GM21717 (cell line): ENCODE measurements at regions not wholly inside any gene's neighbourhood (a gene's known extent, or its start where the extent isn't known, plus 50 kb on each side); places are given as distances from the start of the nearest gene placed in this dataset.
A peak's percentile ranks its signal among the peaks of the same experiment; 100 is the strongest.
"Not testable (repeated sequence)": the region's sequence is repeated elsewhere in the genome, so short reads cannot be mapped to it uniquely, and the experiment has no call there.

Experiments used
- ATAC-seq: cut with Tn5 transposase; IDR thresholded peaks from one replicate; pipeline ENCODE4 v1.9.1; 2021; ENCODE audit warnings: mild to moderate bottlenecking, moderate library complexity; ENCODE audit not compliant: unreplicated experiment

- ATAC-seq, result no peak
Measured at GRCh38 chr14:53619691-53620231, 336.9 kb downstream of the BMP4 start.

- not testable (repeated sequence) for ATAC-seq
Measured at GRCh38 chr14:53616536-53616935, 340.1 kb downstream of the BMP4 start.

DNA sequence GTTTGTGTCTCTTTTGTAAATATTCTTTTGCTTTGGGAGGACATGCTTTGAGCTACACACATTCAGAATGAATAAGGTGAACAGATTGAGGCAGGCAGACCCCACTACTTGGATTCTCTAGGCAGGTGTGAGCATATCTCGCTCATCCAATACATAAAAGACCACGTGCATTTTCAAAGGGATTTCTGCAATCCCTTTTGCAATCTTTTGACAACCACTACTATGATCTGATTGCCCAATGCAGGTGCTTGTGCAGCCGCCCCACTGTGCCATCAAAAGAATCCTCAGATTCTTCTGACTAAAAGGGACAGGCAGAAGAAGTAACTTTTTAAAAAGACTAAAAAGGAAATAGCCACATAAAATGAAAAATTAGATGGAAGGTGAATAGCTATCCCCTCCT is 341.4 kb downstream of the BMP4 start:
- ATAC-seq, result no peak

GRCh38 chr14:53613404-53614253 is 343.0 kb downstream of the BMP4 start:
- peak; percentile 97 for ATAC-seq

DNA sequence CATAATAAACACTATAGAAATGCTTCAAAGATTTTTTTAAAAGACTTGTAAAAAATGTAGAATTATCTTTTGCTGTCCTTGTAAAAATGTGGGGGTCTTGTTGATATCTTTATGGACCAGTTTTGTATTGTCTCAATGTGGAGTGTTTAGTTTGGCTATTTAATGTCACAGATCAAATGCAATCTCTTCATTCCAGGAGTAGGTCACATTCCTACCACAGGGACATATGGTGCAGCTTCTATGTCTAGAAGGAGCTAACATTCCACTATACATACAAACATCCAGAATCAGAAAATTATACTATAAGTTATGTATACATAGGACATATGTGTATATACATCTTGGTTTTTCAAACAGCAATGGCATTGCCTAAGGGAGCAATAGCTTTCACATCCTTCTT is 345.7 kb downstream of the BMP4 start:
- ATAC-seq, result no peak

DNA sequence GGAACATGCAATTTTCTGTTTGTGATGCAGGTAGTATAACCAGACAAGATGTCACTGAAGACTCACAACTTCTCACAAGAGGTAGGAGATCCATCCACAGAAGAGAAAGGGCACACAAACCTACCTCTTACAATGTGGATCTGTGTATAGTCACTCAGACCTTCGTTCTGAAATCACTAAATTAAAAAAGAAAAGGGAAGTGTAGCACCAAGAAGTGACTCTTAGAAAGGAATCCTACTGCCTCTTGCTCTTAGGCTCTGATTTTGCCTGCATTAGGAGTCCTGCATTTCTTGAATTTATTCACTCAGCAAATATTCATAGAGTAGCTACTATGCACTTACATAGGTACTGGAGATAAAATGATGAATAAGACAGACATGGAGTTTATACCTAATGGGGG is 347.6 kb downstream of the BMP4 start:
- ATAC-seq, result no peak

DNA sequence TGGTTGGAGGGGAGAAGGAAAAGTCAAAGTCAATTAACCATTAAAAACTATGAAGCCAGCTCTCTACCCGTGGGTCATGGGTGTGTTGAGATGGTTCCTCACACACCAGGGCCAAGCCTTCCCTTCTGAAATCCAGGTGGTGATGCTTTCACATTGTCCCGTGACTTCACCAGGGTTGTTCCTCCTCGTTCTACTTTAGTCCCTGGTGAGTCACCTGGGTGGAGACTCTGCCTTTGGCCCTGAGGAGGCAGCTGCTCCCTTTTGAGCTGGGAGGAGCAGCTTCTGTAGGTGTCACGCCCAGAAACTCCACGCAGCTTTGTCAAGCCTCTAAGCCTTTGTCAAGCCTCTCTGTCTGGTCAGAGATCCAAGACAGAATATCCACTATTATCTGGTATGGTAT is 348.3 kb downstream of the BMP4 start:
- peak; percentile 67 for ATAC-seq

- ATAC-seq, result no peak
Measured at GRCh38 chr14:53606203-53606602, 350.4 kb downstream of the BMP4 start.

GRCh38 chr14:53605562-53605961 is 351.1 kb downstream of the BMP4 start:
- no peak for ATAC-seq

GRCh38 chr14:53603994-53604393 is 352.6 kb downstream of the BMP4 start:
- ATAC-seq, result no peak

- no peak for ATAC-seq
Measured at GRCh38 chr14:53601409-53601808, 355.2 kb downstream of the BMP4 start.

DNA sequence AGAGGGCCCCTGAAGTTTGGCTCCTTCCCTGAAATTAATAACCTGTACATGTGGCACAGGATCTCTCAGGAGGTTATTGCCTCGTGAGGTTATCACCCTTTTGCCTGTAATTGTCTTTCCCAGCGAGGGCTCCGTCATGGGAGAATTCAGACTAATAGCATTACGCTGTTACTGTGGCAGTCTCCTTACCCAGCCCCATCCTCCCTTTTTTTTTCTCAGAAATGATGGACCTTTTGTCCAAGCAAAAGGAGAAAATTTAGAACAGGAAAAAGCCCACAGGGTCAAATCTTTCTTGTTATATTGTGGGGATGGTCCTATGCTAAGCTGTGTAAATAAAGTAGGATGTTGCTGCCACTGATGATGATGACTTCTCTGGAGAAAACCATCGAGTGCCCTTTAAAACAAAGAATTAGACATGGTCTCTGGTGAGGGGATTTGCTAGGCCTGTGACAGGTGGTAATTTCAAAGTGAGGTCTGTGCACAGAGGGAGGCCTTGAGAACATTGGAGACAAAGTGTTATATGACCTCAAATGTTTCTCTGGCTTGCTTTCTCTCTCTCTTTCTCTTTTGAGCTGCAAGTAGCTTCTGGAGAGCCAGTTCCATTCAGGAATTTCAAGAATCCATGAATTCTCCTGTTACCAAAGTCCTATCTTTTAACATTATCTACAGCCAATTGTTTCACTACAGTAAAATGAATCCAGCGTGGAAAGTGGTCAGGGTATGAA is 357.2 kb downstream of the BMP4 start:
- ATAC-seq, result no peak

DNA sequence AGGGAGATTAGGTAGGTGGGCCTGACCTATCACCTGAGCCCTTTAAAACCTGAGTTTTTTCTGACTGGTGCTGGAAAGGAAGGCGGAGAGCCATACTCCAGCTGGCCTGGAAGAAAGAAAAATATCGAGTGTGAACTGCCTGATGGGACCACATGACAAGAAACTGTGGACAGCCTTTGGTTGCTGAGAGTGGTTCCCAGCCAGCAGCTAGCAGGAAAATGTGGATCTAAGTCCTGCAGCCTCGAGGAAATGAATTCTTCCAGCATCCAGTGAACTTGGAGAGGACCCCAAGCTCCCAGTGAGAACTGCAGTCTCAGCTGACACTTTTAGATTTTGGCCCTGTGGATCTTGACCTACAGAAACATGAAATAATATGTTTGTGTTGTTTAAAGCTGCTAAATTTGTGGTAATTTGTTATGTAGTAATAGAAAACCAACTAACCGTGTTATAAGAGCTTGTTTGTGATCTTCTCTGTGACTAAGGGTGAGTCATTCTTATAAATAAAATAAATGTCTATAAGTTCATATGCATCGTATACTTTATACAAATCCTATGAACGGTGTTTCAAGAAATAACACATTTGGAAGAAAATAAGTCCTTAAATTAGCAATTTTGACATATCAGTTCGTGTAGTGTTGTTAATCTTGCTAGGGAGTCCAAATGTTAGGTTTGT is 359.6 kb downstream of the BMP4 start:
- ATAC-seq, result no peak

GRCh38 chr14:53591816-53592215 is 364.8 kb downstream of the BMP4 start:
- no peak for ATAC-seq

GRCh38 chr14:53581504-53581903 is 375.1 kb downstream of the BMP4 start:
- ATAC-seq, result no peak

- ATAC-seq, result no peak
Measured at GRCh38 chr14:53571641-53572328, 384.8 kb downstream of the BMP4 start.

DNA sequence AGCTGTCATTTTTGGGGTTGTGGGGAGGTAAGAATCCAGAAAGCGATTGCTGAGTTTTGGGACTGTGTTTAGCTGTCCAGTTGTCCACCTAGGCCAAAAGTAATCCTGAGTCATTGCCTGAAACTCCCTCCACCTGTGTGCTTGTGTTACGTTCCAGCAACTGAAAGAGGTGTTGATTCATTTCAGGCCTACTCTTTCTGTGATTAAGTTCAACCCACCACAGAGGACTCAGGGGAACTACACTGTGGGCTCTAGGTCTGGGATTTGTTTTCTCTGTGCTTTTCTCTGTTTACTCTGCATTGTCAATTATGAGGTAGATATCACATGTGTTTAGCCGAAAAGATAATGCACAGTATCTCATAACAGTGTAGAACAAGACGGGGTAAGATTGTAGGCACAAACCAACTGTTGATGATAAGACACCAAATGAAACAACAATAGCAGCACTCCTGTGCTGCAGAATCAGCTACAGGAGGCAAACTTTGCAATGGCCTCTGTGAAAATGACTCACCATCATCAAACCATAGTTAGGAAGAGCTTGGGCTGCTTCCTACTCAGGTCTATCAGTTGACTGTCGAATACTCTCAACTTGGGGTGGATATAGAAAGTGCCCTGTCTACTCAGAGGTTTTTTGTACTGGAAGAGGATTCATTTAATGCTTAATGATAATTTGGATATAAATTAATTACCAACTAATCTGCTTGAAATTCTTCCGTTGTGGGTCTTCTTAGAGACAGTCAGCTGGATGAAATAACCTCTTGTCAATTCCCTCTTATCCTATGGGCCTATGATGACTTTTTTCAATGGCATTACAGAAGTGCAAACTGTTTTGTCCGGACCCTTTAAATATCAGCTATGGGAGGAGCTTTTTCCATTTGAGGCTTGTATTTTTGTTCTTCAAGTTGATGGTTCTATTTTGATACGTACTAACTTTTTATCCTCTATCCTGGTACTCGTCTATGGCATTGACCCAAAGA is 385.9 kb downstream of the BMP4 start:
- ATAC-seq, result peak; percentile 95

- ATAC-seq, result no peak
Measured at GRCh38 chr14:53569446-53569845, 387.2 kb downstream of the BMP4 start.

- ATAC-seq, result no peak
Measured at GRCh38 chr14:53567236-53567780, 389.3 kb downstream of the BMP4 start.
